ENCODE measurements at regions not wholly inside any gene's neighbourhood (a gene's known extent, or its start where the extent isn't known, plus 50 kb on each side); places are given as distances from the start of the nearest gene placed in this dataset.

DNA sequence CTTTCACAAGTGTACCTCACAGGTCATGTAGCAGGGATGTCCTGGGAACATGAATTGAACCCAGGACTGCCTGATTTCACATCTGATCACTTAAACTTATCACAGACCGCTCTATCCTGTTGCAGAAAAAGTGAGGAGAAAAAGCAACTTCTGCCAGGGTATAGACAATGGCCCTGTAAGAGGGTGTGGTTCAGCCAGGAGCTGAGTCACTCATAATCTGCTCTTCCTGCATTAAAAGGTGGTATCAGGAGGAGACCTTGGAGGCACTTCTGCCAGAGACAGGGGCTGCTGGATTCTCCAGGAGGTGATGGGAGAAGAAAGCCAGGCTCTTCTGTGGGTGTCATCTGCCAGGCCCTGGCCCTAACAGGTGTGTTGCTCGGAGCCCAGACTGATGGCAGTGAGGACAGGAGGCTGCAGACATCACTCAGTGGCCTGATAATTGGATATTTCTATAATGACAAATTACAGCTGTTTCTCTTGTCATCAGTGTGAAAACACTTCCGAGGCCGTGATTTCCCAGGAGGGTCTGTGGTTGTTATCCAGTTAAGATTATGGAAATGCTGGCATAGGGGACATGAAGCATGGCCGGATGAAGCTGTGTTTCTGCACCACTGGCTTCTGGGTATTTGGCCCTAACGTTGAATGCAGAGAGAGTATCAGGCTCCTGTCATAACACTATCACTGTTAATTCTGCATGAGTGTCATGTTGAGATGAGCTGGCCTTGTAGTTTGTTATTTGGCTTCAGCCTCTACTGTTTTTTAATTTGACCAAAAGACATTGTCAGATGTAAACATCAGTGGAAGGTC is 125.1 kb upstream of the ZBED5 start:
- no peak for TF ChIP-seq POLR2AphosphoS5 (IDR thresholded peaks at IDR 0.05; ENCODE audit: insufficient read depth in 1 of 2, low read depth in 1 of 2)
- TF ChIP-seq, protein P1, sequence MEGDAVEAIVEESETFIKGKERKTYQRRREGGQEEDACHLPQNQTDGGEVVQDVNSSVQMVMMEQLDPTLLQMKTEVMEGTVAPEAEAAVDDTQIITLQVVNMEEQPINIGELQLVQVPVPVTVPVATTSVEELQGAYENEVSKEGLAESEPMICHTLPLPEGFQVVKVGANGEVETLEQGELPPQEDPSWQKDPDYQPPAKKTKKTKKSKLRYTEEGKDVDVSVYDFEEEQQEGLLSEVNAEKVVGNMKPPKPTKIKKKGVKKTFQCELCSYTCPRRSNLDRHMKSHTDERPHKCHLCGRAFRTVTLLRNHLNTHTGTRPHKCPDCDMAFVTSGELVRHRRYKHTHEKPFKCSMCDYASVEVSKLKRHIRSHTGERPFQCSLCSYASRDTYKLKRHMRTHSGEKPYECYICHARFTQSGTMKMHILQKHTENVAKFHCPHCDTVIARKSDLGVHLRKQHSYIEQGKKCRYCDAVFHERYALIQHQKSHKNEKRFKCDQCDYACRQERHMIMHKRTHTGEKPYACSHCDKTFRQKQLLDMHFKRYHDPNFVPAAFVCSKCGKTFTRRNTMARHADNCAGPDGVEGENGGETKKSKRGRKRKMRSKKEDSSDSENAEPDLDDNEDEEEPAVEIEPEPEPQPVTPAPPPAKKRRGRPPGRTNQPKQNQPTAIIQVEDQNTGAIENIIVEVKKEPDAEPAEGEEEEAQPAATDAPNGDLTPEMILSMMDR (IDR thresholded peaks at IDR 0.05), result no peak

Data from vagina (tissue), 2 donors.